ENCODE measurements at regions not wholly inside any gene's neighbourhood (a gene's known extent, or its start where the extent isn't known, plus 50 kb on each side); places are given as distances from the start of the nearest gene placed in this dataset.

DNA sequence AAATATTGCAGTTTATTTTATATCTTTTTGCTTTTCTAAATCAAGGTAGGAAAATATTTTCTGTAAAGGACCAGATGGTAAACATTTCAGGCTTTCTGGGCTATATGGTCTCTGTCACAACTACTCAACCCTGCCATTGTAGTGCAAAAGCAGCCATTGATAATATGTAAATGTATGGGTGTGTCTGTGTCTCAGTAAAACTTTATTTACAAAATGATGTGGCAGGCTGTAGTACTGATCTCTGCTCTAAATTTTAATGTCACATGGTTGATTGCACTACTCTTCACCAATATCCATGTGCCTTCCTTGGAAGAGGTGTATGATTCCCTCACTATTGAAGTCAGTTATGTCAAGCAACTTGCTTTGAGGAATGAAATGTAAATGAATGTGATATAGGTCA, 175.0 kb downstream of the GOLIM4 start:
- no peak for DNase-seq (ENCODE audit: low read depth in 4 of 6, low spot score in 6 of 6)
- no peaks in the 10 kb centered on the region for H3K4me1 ChIP-seq (ENCODE audit: control insufficient read depth, insufficient read depth, low read length)
- no peaks in the 10 kb centered on the region for H3K36me3 ChIP-seq (ENCODE audit: control insufficient read depth, insufficient read depth, low read length)
- H3K27ac ChIP-seq (ENCODE audit: low read depth, low read length), result no peak overlapping the region
- no peak overlapping the region for H3K4me3 ChIP-seq (ENCODE audit: low read depth, low read length)
- no peaks in the 10 kb centered on the region for H3K9me3 ChIP-seq (ENCODE audit: control insufficient read depth, insufficient read depth, low read length)
- H3K27me3 ChIP-seq (ENCODE audit: control insufficient read depth, insufficient read depth, low read length), result no peaks in the 10 kb centered on the region

DNA sequence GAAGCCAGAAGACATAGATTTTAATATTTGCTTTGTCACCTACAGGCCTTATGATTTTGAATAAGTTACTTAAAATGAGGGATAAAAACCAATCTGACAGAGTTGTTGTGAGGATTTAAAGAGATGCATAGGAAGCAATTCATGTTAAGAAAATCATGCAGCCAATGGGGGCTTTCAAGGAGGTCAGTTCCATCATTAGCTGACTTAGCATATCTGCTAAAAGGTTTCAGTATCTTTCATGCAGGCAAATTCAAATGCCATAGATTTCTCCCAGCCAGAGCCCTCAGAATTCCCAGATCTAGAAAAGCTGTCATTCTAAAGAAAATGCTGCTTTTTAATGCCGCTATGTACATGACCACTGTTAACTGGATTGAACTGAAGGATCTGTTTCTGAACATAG, 176.1 kb downstream of the GOLIM4 start:
- Histone ChIP-seq H3K27ac (ENCODE audit: low read depth, low read length) (no peak overlapping the region), H3K36me3 (ENCODE audit: control insufficient read depth, insufficient read depth, low read length) (no peaks in the 10 kb centered on the region), H3K27me3 (ENCODE audit: control insufficient read depth, insufficient read depth, low read length) (no peaks in the 10 kb centered on the region), H3K4me3 (ENCODE audit: low read depth, low read length) (no peak overlapping the region), H3K4me1 (ENCODE audit: control insufficient read depth, insufficient read depth, low read length) (no peaks in the 10 kb centered on the region), H3K9me3 (ENCODE audit: control insufficient read depth, insufficient read depth, low read length) (no peaks in the 10 kb centered on the region)
- WGBS (ENCODE audit: insufficient coverage), result no CpG with 5 or more reads among the region's 1 CpG
- no peak for DNase-seq (ENCODE audit: low read depth in 4 of 6, low spot score in 6 of 6)

DNA sequence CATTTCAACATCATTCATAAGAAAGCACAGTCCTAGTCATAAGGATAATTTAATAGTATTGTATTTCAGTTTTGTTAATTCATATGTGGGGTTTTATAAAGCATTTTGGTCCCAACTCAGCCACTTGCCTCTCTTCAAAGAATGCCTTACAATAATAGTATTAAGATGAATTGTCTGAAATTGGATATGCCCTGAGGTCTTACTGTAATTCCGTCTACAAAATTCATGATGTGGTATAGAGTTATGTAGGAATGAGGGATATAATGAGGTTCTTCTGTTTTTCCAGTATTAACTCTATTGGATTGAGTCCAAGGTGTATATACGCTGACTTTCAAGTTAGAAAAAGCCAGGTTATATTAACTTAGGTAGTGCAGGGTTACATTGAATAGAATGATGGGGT, 177.0 kb downstream of the GOLIM4 start:
- Histone ChIP-seq H3K4me1 (ENCODE audit: control insufficient read depth, insufficient read depth, low read length) (no peaks in the 10 kb centered on the region), H3K27ac (ENCODE audit: low read depth, low read length) (no peak overlapping the region)
- no peak for DNase-seq (ENCODE audit: low read depth in 4 of 6, low spot score in 6 of 6)

DNA sequence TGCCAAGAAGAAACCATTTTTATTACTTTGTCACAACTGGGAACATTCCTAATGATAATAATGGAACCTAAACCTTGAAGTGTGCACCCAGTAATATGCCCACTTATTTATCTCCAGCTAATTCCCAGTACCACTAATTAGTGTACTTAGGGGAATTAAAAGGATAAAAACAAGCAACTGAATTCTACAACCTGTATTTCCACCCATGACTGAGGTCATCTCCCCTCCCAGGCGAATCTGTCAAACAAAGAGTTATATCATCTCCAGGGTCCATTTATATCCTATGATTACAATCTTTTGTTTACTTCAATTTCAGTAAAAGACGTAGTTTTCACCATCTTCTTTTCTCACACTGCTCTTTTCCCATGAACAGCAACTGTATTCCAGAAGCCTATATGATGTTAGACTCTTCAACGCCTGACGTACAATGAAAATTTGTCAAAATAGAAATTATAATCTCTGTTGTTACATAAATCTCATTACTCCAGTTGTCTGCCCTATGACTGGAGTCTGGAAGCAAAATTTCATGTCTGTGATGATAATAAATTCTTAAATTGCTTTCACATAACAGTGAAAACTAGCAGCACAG, 177.6 kb downstream of the GOLIM4 start:
- H3K4me1 ChIP-seq (ENCODE audit: control insufficient read depth, insufficient read depth, low read length), result no peaks in the 10 kb centered on the region
- WGBS (ENCODE audit: insufficient coverage), result 80% methylated on average over 2 of the region's 4 CpGs
- peak in 1 of 6 donors; percentile 39 for DNase-seq (ENCODE audit: low read depth in 4 of 6, low spot score in 6 of 6)
- no peaks in the 10 kb centered on the region for H3K27me3 ChIP-seq (ENCODE audit: control insufficient read depth, insufficient read depth, low read length)
- no peak overlapping the region for H3K27ac ChIP-seq (ENCODE audit: low read depth, low read length)
- no peaks in the 10 kb centered on the region for H3K9me3 ChIP-seq (ENCODE audit: control insufficient read depth, insufficient read depth, low read length)
- H3K36me3 ChIP-seq (ENCODE audit: control insufficient read depth, insufficient read depth, low read length), result no peaks in the 10 kb centered on the region
- no peak overlapping the region for H3K4me3 ChIP-seq (ENCODE audit: low read depth, low read length)

More for the DNA sequence above, 177.0 kb downstream of the GOLIM4 start:
- no peak overlapping the region for H3K4me3 ChIP-seq (ENCODE audit: low read depth, low read length)
- 92% methylated on average over 2 of the region's 2 CpGs for WGBS (ENCODE audit: insufficient coverage)
- no peaks in the 10 kb centered on the region for H3K9me3 ChIP-seq (ENCODE audit: control insufficient read depth, insufficient read depth, low read length)
- no peaks in the 10 kb centered on the region for H3K27me3 ChIP-seq (ENCODE audit: control insufficient read depth, insufficient read depth, low read length)
- H3K36me3 ChIP-seq (ENCODE audit: control insufficient read depth, insufficient read depth, low read length), result no peaks in the 10 kb centered on the region

DNA sequence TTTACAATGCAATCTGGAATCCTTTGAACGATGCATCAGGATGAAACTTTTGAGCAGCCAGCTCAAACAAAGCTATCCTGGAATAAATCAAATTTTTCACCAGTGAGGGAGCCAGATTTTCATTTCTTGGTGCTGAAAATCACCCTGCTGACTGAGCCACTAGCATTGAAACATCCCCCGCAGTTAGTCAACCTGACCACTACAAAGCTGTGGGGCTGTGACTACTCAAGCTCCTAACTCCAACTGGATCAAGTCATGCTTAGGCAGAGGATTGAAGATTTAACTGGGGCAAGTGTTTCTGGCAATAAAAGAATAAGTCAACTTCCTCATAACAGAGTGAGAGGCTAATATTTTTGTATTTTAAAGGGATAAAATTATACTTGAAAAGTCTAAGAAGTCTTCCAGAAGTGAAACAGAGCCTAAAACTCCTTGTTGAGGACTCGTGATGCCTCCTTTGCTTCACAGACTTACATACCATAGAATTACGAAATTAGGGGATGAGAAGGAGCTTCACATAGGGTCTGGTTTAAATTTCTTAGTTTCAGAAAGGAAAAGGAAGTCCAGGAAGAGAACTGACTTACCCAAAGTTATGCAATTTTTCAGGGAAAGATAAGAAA, 177.8 kb downstream of the SERPINI1 start:
- WGBS (ENCODE audit: insufficient coverage), result 86% methylated on average over 1 of the region's 4 CpGs
- Histone ChIP-seq H3K9me3 (ENCODE audit: control insufficient read depth, insufficient read depth, low read length) (no peaks in the 10 kb centered on the region), H3K27me3 (ENCODE audit: control insufficient read depth, insufficient read depth, low read length) (no peaks in the 10 kb centered on the region), H3K27ac (ENCODE audit: low read depth, low read length) (no peak overlapping the region), H3K4me3 (ENCODE audit: low read depth, low read length) (no peak overlapping the region), H3K4me1 (ENCODE audit: control insufficient read depth, insufficient read depth, low read length) (no peaks in the 10 kb centered on the region), H3K36me3 (ENCODE audit: control insufficient read depth, insufficient read depth, low read length) (no peaks in the 10 kb centered on the region)
- no peak for DNase-seq (ENCODE audit: low read depth in 4 of 6, low spot score in 6 of 6)

DNA sequence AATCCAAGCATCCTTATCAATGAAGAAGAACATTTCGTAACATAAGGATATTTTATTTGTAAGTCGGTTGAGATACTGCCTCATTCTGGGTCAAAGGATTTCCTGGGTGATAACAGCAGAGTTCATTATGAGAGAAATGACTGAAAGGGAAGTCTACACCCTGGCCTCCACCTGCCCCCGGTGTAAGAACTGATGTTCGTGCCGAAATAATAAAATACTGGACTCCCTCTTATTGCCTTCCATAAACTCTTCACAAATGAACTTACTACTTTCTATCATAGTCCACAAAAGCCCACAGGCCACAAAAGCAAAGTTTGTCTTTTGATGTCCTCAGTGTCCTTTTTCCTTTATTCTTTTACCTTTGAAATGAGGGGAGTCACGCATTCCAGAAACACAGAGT, 174.4 kb downstream of the SERPINI1 start:
- 93% methylated on average over 3 of the region's 6 CpGs for WGBS (ENCODE audit: insufficient coverage)
- Histone ChIP-seq H3K4me1 (ENCODE audit: control insufficient read depth, insufficient read depth, low read length) (no peaks in the 10 kb centered on the region), H3K9me3 (ENCODE audit: control insufficient read depth, insufficient read depth, low read length) (no peaks in the 10 kb centered on the region), H3K4me3 (ENCODE audit: low read depth, low read length) (no peak overlapping the region), H3K36me3 (ENCODE audit: control insufficient read depth, insufficient read depth, low read length) (no peaks in the 10 kb centered on the region), H3K27me3 (ENCODE audit: control insufficient read depth, insufficient read depth, low read length) (no peaks in the 10 kb centered on the region), H3K27ac (ENCODE audit: low read depth, low read length) (no peak overlapping the region)
- DNase-seq (ENCODE audit: low read depth in 4 of 6, low spot score in 6 of 6), result no peak

DNA sequence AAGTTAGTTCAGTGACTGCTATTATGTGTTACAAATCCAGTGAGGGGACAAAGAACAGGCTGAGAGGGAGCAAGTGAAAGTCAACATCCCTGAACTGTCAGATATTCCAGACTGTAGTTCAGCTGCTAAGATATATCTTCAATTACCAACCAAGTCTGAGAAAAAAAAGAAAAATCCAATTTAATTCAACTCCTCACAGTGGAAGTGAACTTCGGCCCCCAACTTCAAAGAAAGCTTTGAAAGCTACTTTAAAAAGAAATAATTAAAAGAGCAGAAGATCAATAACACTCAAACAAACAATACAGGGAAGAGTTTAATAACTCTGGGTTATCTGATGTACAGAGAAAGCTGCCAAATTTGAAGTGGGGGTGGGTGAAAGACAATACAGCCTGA, 174.0 kb downstream of the SERPINI1 start:
- no peaks in the 10 kb centered on the region for H3K36me3 ChIP-seq (ENCODE audit: control insufficient read depth, insufficient read depth, low read length)
- H3K4me3 ChIP-seq (ENCODE audit: low read depth, low read length), result no peak overlapping the region
- no peaks in the 10 kb centered on the region for H3K27me3 ChIP-seq (ENCODE audit: control insufficient read depth, insufficient read depth, low read length)
- no CpG with 5 or more reads among the region's 1 CpG for WGBS (ENCODE audit: insufficient coverage)
- no peaks in the 10 kb centered on the region for H3K4me1 ChIP-seq (ENCODE audit: control insufficient read depth, insufficient read depth, low read length)
- no peak for DNase-seq (ENCODE audit: low read depth in 4 of 6, low spot score in 6 of 6)
- no peak overlapping the region for H3K27ac ChIP-seq (ENCODE audit: low read depth, low read length)
- H3K9me3 ChIP-seq (ENCODE audit: control insufficient read depth, insufficient read depth, low read length), result no peaks in the 10 kb centered on the region

DNA sequence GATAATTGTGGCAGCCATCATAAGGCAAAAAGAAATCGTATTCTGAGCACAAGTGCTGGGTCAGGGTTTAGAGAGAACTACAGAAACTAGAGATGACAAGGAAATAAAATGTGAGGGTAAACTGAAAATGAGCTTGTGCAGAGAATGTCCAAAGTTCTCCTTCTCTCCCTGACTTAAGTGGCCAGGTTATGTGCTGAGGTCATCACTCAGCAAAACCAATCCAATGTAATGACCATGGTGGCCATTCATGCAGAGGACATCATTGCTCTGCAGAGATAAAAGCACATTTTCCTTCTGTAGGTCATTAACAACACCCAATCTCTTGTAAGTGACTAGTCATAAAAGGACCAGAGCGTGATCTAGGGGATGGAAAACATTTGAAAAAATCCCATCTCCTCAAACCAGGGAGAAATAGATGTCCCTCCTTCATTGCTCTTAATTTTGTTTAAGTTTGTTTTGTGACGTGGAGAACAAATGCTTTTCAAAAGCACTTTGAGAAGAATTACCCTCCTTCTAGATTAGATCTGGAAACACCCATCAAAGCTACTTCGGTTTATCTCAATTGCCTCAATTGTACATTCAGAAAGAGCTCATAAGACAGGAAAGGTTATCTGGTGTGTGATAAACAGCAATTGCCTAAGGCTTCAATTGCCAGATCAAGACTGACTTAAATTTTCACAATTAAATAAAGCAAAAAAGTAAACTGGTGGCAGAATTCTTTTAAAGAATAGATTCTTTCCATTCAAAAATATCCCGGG, 173.4 kb downstream of the SERPINI1 start:
- Histone ChIP-seq H3K36me3 (ENCODE audit: control insufficient read depth, insufficient read depth, low read length) (no peaks in the 10 kb centered on the region), H3K4me3 (ENCODE audit: low read depth, low read length) (no peak overlapping the region), H3K27ac (ENCODE audit: low read depth, low read length) (no peak overlapping the region), H3K27me3 (ENCODE audit: control insufficient read depth, insufficient read depth, low read length) (no peaks in the 10 kb centered on the region), H3K9me3 (ENCODE audit: control insufficient read depth, insufficient read depth, low read length) (no peaks in the 10 kb centered on the region), H3K4me1 (ENCODE audit: control insufficient read depth, insufficient read depth, low read length) (no peaks in the 10 kb centered on the region)
- 80% methylated on average over 1 of the region's 5 CpGs for WGBS (ENCODE audit: insufficient coverage)
- no peak for DNase-seq (ENCODE audit: low read depth in 4 of 6, low spot score in 6 of 6)

DNA sequence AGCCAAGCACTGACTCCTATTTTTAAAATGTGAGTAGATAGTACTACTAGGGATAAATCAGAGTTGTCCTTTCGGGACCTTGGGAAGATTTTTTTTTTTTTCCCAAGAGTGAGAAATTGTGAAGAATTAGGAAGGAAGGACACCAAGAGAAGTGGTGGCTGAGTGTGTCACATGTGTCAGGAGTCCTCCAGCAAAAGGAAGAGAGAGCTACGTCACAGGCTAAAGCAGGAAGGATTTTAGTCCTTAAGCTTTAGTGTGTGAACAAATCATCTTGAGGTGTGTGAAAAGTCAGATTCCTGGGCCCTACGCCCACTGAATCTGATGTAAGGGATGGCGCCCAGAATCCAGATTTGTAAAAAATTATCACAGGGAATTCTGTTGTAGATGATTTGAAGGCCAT, 172.7 kb downstream of the SERPINI1 start:
- WGBS (ENCODE audit: insufficient coverage), result 96% methylated on average over 4 of the region's 4 CpGs
- H3K27me3 ChIP-seq (ENCODE audit: control insufficient read depth, insufficient read depth, low read length), result no peaks in the 10 kb centered on the region
- H3K4me3 ChIP-seq (ENCODE audit: low read depth, low read length), result no peak overlapping the region
- H3K4me1 ChIP-seq (ENCODE audit: control insufficient read depth, insufficient read depth, low read length), result no peaks in the 10 kb centered on the region
- no peak overlapping the region for H3K27ac ChIP-seq (ENCODE audit: low read depth, low read length)
- no peaks in the 10 kb centered on the region for H3K36me3 ChIP-seq (ENCODE audit: control insufficient read depth, insufficient read depth, low read length)
- H3K9me3 ChIP-seq (ENCODE audit: control insufficient read depth, insufficient read depth, low read length), result no peaks in the 10 kb centered on the region
- DNase-seq (ENCODE audit: low read depth in 4 of 6, low spot score in 6 of 6), result no peak

DNA sequence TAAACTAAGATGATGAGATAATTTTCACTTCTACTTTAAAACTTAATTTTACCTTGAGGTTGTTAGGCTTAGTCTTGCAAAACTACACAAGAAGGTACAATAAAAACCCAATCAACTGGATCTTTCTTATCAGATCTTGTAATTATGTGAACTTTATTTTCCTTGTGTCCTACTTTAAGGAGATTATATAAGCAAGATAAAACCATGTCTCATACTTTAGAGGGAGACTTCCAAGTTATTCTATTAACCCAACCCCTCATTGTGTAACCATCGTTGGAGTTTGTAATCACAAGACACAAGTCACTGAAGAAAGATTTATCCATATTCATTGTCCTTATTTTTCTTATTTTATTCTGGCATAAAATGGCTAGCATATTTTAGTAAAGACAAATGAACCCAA, 165.6 kb downstream of the SERPINI1 start:
- no peaks in the 10 kb centered on the region for H3K9me3 ChIP-seq (ENCODE audit: control insufficient read depth, insufficient read depth, low read length)
- no CpG with 5 or more reads among the region's 1 CpG for WGBS (ENCODE audit: insufficient coverage)
- no peaks in the 10 kb centered on the region for H3K36me3 ChIP-seq (ENCODE audit: control insufficient read depth, insufficient read depth, low read length)
- H3K27me3 ChIP-seq (ENCODE audit: control insufficient read depth, insufficient read depth, low read length), result no peaks in the 10 kb centered on the region
- H3K4me1 ChIP-seq (ENCODE audit: control insufficient read depth, insufficient read depth, low read length), result no peaks in the 10 kb centered on the region
- H3K4me3 ChIP-seq (ENCODE audit: low read depth, low read length), result no peak overlapping the region
- no peak overlapping the region for H3K27ac ChIP-seq (ENCODE audit: low read depth, low read length)
- DNase-seq (ENCODE audit: low read depth in 4 of 6, low spot score in 6 of 6), result no peak

All from spinal cord (tissue), 9 donors.